GM21526 (cell line): ENCODE measurements at regions not wholly inside any gene's neighbourhood (a gene's known extent, or its start where the extent isn't known, plus 50 kb on each side); places are given as distances from the start of the nearest gene placed in this dataset.

Experiments
- ATAC-seq: cut with Tn5 transposase; IDR thresholded peaks from one replicate; pipeline ENCODE4 v1.9.1; 2021; ENCODE audit warnings: moderate library complexity; ENCODE audit not compliant: unreplicated experiment, low FRiP score

DNA sequence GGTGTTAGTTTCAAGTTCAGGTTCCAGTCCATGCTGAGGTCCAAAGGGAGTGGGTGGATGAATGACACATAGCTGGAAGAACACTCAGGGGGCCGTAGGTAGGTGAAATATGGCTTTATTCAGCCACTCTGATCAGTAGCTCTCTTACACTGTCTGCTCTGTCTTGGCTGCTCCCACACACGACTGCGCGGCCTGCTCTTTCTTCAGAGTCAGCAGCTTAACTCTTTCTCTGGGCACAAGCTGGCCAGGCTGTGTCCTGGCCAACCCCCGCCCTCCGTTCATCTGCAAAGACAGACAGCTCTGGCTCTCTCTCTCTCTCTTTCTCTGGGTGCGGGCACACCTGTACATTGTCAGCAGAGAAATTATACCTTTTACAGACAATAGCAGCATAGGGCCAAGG, 317.4 kb upstream of the SORCS1 start:
- ATAC-seq: no peak

DNA sequence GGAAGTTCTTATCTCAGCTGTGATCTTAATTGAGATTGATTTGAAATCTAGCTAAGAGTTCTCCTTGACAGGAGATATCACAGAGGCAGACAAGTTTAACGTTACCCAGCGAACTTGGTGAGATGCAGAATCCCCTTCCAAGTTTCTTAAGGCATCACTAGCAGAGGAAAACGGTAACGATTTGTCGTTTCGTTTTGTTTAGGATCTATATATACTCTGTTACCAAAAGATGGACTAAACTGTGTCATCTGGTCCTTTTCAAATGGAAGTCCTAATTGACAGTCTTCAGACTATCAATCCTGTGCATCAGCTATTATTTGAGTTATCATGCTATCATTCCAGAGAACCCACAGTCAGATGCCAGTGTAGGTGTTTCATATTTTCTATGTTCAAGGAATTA, 316.7 kb upstream of the SORCS1 start:
- no peak for ATAC-seq

GRCh38 chr10:107480781-107481180, 316.3 kb upstream of the SORCS1 start:
- ATAC-seq: no peak

DNA sequence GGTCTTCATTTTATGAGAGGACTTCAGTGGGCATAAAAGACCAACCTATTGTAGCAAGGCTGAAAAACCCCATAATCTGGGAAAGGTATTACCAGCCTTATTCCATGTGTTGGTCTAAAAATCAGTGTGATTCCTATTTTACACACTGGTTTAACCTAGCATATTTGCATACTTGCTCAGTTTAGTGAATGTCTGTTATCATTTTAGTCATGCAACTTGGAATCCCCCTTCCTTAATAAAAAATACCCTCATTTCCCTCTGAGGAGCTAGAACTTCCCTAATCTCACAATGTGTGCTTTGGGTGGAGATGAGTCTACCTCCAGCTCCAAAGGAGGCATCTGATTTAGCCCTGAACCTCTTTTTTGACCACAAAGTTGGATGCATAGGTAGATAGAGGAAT, 312.8 kb upstream of the SORCS1 start:
- no peak for ATAC-seq

DNA sequence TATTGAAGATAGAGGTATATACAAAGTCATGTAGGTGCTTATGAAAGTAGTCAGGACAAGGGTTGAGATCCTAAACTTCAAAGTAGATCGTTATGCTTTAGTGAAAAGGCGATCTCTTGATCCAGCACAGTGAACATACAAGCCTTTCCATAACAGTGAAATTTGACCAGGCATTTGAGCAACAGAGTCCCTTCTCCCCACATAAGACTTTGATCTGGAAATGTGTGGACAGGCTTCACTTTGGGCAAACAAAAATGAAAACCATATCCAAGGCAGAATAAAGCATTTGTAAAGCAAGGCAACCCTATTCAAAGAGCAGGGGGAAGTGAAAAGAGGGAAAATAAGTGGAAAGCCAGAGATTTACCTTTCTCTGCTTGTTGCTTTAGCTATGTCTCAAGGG, 311.9 kb upstream of the SORCS1 start:
- no peak for ATAC-seq

- ATAC-seq: no peak
These were observed 310.1 kb upstream of the SORCS1 start for GRCh38 chr10:107474650-107475049.

- ATAC-seq: no peak
These were observed 308.7 kb upstream of the SORCS1 start for GRCh38 chr10:107473225-107473624.

DNA sequence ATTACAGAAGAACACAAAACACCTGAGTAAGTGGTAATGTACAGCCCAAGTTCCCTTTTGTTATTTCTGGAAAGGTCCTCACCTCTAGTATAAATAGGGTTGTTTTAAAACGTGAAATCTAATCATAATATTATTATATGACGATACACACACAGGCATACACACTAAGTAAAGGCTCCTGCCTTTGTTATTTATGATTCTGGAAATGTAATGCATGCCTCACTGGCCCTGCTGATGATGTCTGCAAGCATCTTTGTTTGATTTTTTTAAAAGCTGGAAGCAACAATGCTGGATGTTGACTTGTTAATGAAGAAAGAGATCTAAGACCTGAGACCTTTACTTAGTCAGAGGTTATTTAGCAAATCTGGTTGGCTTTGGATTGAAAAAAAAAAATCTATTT, 307.4 kb upstream of the SORCS1 start:
- no peak for ATAC-seq

GRCh38 chr10:107453561-107453960, 289.1 kb upstream of the SORCS1 start:
- no peak for ATAC-seq

DNA sequence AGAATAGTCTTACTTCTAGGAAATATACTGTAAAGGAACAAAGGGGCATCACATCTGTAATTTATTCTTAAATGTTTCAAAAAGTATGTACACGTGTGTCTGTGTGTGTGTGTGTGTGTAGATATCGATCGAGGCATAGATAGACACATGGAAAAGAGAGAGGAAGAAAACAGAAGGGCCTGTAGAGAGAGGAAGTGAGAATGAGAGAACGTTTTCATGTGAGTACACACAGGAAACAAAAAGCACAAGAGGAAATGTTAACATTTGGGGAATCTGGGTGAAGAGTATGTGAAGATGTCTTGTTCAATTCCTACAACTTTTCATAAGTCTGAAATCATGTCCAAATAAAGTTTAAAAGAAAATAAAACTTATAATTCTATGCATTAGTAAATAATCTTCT, 286.5 kb upstream of the SORCS1 start:
- ATAC-seq: no peak

DNA sequence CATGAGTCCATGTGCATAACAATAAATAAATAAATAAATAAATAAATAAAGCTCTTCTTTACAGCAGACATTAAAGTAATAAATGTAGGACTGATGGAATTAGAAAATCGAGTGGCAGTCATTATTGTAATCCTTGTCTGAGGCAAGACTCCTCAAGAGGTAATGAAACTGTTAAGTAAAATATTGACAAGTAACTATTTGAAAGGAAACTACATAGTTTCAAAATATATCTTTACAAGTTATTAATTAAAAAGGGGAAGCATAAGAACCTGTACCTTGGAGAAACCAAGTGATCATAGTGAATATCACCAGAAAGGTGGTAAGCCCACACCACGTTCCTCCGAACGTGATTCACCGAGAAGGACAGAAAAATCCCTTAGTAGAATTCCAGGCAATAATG, 285.6 kb upstream of the SORCS1 start:
- ATAC-seq: no peak

DNA sequence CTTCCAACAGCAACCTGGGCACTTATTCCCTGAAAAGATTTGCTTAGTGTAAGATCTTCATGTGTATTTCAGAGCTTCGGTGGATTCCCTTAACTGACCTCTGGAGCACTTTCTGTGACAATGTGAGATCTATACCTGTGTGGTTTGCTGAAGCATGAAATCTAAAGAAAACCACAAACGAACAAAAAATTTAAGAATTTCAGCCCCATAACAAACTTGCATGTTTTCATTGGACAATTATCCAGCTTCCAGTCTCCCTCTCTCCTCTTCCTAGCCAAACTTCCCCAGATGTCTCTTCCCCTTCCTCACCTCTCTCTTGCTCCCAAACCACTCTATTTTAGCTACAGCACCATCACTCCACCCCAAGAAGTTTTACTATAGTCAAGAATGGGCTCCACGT, 279.9 kb upstream of the SORCS1 start:
- no peak for ATAC-seq

GRCh38 chr10:107443813-107444212, 279.3 kb upstream of the SORCS1 start:
- ATAC-seq: no peak

GRCh38 chr10:107443326-107443725, 278.8 kb upstream of the SORCS1 start:
- ATAC-seq: no peak

DNA sequence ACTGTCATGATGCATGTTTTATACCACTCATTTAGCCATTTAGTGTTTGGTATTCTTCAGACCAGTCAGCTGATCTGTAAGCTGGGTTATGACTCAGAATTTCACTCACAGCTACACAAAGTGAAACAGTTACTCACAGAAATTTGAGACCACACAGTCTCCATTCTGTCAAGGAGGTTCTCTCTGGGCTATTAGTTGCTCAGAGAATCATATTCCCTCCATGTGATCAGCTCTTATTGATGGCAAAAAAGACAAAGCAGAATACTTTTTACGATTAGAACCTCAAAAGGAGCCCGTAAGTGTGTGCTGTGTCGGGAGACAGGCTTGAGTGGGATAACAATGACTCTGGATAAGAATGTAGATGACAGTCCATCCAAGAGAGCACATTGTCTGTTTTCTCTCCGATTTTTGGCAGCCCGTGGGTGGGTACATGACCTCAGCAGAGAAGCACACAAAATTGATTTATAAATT, 277.6 kb upstream of the SORCS1 start:
- ATAC-seq: peak; percentile 86

GRCh38 chr10:107440741-107441140, 276.2 kb upstream of the SORCS1 start:
- no peak for ATAC-seq

DNA sequence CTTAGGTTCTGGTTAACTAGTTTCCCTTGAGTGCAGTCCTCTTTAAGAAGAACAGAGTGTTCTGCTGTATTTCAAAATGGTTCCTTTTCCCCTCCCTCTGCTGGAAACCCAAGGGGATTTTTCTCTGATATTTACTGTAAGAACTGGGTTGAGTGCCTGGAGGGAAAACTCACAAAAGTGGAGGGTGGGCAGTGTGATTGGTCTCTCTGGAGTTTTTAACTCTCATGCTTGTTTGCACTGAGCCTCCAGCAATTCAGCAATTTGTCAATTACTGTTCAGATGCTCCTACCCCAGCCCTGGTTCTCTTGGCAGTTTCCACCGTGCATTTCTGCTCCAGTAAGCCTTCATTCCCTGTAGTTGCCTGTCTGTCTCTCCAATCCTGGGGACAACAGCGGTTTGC, 273.4 kb upstream of the SORCS1 start:
- ATAC-seq: no peak

GRCh38 chr10:107436568-107436967, 272.1 kb upstream of the SORCS1 start:
- no peak for ATAC-seq

- ATAC-seq: no peak
These were observed 270.3 kb upstream of the SORCS1 start for GRCh38 chr10:107434854-107435253.

GRCh38 chr10:107434201-107434600, 269.7 kb upstream of the SORCS1 start:
- ATAC-seq: no peak

DNA sequence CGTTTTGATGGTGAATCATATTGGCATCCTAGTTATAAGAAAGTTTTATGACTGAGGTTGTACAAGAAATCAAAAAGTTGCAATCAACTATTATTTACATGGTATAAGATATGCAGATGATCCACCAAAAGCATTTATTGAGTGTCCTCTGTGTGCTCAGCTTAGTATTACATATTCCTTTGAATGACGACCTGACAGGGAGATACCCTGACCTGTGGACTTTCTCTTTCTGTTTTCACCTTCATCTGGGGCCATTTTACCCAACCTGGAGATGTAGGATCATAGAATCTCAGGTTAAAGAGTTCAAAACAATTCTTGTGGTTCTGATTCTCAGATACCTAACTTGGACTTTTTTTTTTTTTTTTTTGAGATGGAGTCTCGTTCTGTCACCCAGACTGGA, 269.1 kb upstream of the SORCS1 start:
- ATAC-seq: no peak

DNA sequence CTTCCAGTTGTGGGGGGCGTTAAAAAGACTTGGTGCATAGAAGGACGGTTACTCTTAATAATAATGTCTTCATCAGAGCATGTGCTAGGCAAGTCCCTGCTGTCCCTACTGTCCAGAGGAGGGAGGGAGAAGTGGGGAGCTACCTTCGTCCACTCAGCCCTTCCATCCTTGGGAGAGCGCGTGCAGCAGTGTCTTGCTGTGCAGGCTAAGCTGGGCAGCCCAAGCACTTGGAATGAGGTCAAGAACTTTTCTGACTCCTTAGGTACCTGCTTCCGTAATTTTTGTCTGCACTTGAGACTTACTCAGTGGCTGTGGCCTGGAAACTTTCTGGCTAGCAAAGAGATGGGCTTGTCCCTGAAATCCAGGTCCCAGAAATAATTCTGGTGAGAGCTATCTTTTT, 265.9 kb upstream of the SORCS1 start:
- ATAC-seq: no peak

DNA sequence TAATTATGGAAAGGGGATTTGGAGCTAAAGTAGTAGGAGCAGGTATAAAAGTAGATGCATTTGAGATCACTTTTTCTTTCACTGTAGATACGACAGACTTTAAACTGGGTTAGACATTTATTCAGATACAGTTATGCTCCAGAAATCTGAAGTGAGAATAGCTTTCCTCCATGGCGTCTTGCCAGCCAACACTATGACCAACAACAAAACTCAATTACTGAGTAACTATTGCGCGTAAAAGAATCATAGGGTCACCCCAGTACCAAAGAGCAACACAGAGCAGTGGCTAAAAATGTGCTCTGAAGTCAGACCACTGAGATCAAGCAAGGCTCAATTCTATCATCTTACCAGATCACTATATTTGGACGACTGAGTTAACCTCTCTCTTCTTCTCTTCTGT, 262.5 kb upstream of the SORCS1 start:
- ATAC-seq: no peak
